ENCODE measurements at regions not wholly inside any gene's neighbourhood (a gene's known extent, or its start where the extent isn't known, plus 50 kb on each side); places are given as distances from the start of the nearest gene placed in this dataset.

- Mint-ChIP-seq H3K27ac (no peak overlapping the region), H3K27me3 (ENCODE audit: low read depth) (peaks cover 26% of the 10 kb centered on the region), H3K36me3 (peaks cover 2% of the 10 kb centered on the region), H3K4me1 (peaks cover 15% of the 10 kb centered on the region), H3K4me3 (no peak overlapping the region), H3K9me3 (peaks cover 19% of the 10 kb centered on the region)
- no peak for DNase-seq (ENCODE audit: low spot score in 2 of 2, unreplicated experiment in 2 of 2)
- TF ChIP-seq CTCF (IDR thresholded peaks at IDR 0.05; ENCODE audit: unreplicated experiment): no peak
These were observed 299.5 kb downstream of the FOXL1 start for GRCh38 chr16:86877835-86878234.

GRCh38 chr16:86878236-86879080 is 300.1 kb downstream of the FOXL1 start:
- Mint-ChIP-seq H3K36me3 (peaks cover 2% of the 10 kb centered on the region), H3K27ac (no peak overlapping the region), H3K4me3 (no peak overlapping the region), H3K4me1 (peaks cover 18% of the 10 kb centered on the region), H3K27me3 (ENCODE audit: low read depth) (peaks cover 30% of the 10 kb centered on the region), H3K9me3 (peaks cover 18% of the 10 kb centered on the region)
- no peak for TF ChIP-seq CTCF (IDR thresholded peaks at IDR 0.05; ENCODE audit: unreplicated experiment)
- no peak for DNase-seq (ENCODE audit: low spot score in 2 of 2, unreplicated experiment in 2 of 2)

GRCh38 chr16:86879268-86879667 is 300.9 kb downstream of the FOXL1 start:
- H3K27me3 Mint-ChIP-seq (ENCODE audit: low read depth): peaks cover 31% of the 10 kb centered on the region
- TF ChIP-seq CTCF (IDR thresholded peaks at IDR 0.05; ENCODE audit: unreplicated experiment): no peak
- H3K4me1 Mint-ChIP-seq: peaks cover 20% of the 10 kb centered on the region
- no peak for DNase-seq (ENCODE audit: low spot score in 2 of 2, unreplicated experiment in 2 of 2)
- no peak overlapping the region for H3K4me3 Mint-ChIP-seq
- peaks cover under 1% of the 10 kb centered on the region for H3K36me3 Mint-ChIP-seq
- no peak overlapping the region for H3K27ac Mint-ChIP-seq
- H3K9me3 Mint-ChIP-seq: peaks cover 12% of the 10 kb centered on the region

- no peak overlapping the region for H3K4me3 Mint-ChIP-seq
- H3K4me1 Mint-ChIP-seq: peaks cover 26% of the 10 kb centered on the region
- peaks cover 6% of the 10 kb centered on the region for H3K9me3 Mint-ChIP-seq
- H3K27me3 Mint-ChIP-seq (ENCODE audit: low read depth): peaks cover 35% of the 10 kb centered on the region
- no peak overlapping the region for H3K27ac Mint-ChIP-seq
- H3K36me3 Mint-ChIP-seq: no peaks in the 10 kb centered on the region
- DNase-seq (ENCODE audit: low spot score in 2 of 2, unreplicated experiment in 2 of 2): no peak
- TF ChIP-seq CTCF (IDR thresholded peaks at IDR 0.05; ENCODE audit: unreplicated experiment): no peak
These were observed 302.2 kb downstream of the FOXL1 start for GRCh38 chr16:86880316-86881117.

GRCh38 chr16:86881118-86881510 is 302.8 kb downstream of the FOXL1 start:
- peaks cover 26% of the 10 kb centered on the region for H3K4me1 Mint-ChIP-seq
- no peak for TF ChIP-seq CTCF (IDR thresholded peaks at IDR 0.05; ENCODE audit: unreplicated experiment)
- no peak for DNase-seq (ENCODE audit: low spot score in 2 of 2, unreplicated experiment in 2 of 2)
- H3K36me3 Mint-ChIP-seq: no peaks in the 10 kb centered on the region
- H3K4me3 Mint-ChIP-seq: no peak overlapping the region
- H3K27me3 Mint-ChIP-seq (ENCODE audit: low read depth): peaks cover 33% of the 10 kb centered on the region
- no peak overlapping the region for H3K27ac Mint-ChIP-seq
- H3K9me3 Mint-ChIP-seq: no peaks in the 10 kb centered on the region
